GM11168 (cell line): ENCODE measurements at regions not wholly inside any gene's neighbourhood (a gene's known extent, or its start where the extent isn't known, plus 50 kb on each side); places are given as distances from the start of the nearest gene placed in this dataset.

Experiments
- in situ Hi-C: fragments of 300-500 bp; cut with MboI; formaldehyde crosslinking; loops from one replicate; pipeline ENCODE4 v1.12.0; 2022; ENCODE audit warnings: low sequenced_read_pairs; ENCODE audit not compliant: unreplicated experiment

DNA sequence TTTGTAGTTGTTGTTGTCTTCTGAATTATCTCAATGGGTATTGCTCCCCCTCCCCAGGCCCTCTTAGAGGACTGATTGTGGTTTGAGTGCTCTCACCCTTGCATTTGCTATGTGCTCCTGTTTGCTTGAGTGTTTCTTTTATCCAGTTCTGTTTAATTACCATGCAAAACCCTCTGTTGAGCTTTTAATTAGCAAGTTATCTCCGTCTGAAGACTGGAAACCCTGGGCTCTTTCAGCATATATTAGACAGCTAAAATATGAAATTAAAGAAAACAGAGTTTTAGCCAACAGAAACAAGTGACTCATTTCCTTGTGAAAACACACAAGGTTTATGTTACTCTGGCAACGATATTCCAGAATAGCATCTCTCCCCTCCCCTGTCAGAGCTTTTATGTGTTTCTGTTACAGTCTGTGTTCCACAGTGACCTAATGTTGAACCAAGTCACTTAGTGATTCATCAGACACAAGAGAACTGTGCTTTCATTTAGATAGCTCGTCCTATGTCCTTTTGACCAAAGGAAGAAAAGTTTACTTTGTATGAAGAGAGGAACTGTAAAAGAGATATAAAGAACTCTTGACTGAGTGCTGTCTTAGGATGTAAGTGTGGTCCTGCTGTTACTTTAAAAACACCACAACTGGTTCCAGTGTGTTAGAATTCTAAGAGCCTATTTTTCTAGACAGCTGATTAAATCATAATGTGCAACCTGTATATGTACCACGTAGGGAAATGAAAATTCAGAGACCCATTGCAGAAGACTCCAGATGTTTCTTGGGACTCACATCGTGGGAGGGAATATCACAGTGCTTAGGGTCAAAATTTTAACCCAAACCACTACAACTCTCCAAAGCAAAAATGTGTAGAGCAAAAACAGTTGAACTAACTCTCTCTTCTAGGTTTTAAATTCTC, 172.8 kb upstream of the RBMS1 start:
- in situ Hi-C loops = no loop called here

DNA sequence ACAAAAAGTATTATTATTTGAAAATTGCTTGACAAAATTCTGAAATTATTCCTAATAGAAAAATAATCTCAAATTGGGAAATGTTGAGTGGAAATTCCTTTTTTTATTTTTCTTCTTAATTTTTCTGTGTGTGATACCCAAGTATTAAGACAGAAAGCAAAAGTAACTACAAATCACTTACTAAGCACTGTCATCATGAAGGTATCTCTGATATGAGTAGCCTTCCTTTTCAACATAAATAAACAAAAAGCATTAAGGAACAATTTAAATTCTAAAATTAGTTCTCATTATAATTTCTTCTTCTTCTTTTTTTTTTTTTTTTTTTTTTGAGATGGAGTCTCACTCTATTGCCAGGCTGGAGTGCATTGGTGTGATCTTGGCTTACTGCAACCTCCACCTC, 174.2 kb upstream of the RBMS1 start:
- in situ Hi-C loops = no loop called here

DNA sequence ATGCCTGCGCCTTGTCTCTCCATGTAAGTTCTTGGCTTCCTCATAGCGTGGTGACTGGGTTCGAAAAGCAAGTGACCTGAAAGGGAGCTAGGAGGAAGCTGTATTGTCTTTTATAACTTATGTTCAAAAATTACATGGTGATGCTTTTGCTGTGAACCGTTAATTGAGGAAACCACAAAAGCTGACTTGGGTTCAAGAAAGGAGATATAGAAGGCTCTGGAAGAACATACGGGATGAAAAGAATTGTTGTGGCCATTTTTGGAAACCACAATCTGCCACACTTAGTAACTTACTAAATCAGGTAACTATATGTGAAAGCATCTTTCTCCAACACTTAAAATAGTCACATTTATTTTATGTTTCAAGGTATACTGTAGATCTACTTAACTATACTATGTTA, 177.0 kb upstream of the RBMS1 start:
- in situ Hi-C loops = no loop called here

DNA sequence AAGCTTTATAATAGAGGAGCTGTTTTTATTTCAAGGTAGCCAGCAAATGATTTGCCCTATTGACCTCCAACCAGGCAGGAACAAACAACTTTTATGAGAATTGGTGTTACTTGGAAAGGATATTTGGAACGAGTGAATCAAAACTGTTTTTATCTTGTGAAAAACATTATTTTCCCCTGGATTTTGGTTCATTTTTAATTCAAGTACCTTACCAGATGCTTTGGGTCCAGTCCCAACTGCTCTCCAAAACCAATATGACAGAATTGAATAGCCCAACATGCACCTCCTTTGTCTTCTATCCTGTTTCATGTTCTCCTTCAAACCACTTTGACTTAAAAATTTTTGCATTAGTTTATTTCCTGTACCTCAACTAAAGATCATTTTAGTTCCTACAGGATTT, 178.6 kb upstream of the RBMS1 start:
- in situ Hi-C loops = no loop called here

DNA sequence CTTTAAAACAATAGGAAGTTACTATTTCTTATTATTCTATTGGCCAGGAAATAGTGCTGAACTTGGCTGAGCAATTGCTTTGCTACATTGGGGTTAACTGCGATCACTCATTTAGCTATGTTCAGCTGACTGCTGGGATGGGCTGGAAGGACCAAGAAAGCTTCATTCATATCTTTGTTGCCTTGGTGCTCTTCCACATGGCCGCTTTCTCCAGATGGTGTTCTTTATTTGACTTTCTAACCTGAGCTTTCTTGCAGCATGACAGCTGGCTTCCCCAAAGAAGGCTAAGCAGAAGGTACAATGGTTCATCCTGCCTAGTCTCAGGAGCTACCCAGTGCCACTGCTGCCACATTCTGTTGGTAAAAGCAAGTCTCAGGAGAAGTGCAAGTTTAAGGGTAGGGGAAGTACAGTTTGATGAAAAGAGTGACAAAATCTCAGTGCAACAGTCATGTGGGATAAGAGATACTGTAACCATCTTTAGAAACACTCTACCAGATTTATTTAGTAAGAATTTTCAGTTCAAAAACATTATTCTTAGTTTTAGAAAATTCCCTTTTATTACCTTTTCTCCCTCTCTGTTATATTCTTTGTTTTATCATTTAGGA, 180.6 kb upstream of the RBMS1 start:
- in situ Hi-C loops = no loop called here

DNA sequence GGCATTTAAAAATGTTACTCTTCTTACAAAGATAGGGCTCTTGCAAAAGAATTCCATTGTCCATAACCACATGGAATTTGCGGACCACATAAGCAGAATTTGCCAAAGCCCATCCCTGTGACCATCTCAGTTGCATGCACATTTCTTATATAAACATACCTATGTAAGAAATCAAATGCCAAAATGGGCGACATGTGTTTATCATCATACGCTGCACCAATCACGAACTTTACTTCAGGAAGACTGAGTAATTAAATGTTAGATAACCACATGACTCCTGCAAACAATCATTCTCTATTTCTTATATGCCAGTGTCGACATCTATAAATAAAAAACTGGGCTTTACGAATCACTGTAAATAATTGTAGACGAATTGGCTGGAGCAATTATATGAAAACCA, 186.1 kb upstream of the RBMS1 start:
- in situ Hi-C loops = no loop called here

DNA sequence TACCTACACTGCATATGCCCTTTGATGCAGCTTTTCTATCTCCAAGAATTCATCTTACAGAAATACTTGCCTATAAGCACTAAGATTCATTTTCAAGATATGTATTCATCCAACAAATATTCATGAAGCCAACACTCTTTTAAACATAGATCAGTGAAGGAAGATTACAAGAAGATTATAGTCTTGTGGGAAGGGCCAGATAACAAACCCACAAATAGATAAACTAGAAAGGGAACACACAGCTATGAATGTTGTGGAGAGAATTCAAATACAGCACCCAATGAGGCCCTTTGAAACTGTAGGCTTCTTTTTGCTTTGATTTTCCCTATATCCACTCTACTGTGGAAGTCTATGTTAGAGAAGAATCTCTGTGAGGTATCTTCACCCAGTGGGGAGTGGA, 186.7 kb upstream of the RBMS1 start:
- in situ Hi-C loops = no loop called here

DNA sequence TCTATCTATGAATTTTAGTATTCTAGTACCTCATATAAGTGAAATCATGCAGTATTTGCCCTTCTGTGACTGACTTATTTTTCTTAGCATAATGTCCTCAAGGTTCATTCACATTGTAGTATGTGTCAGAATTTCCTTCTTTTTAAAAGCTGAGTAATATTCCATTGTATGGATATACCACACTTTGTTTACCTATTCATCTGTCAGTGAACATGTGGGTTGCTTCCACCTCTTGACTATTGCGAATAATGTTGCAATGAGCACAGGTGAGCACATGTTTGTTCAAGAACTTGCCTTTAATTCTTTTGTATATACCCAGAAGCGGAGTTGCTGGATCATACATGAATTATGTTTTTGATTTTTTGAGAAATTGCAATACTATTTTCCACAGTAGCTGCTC, 187.4 kb upstream of the RBMS1 start:
- in situ Hi-C loops = no loop called here

DNA sequence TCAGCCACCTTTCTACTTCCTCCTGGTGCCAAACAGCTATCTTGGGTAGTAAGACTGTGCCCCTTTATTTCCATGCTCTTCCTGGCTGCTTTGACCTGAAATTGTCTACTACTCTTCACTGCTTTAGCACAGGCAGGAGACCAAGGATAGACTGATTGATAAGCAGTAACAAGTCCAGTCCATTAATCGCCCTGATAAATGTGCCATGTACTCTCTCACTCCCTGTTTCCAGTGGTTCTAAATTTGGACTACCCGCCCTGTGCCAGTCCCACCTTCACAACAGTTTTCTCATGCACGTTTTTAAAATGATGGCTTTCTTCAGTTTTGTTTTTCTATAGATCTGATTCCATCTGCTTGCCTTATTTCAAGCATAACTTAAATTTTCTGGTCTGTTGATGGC, 189.6 kb upstream of the RBMS1 start:
- in situ Hi-C loops = no loop called here

DNA sequence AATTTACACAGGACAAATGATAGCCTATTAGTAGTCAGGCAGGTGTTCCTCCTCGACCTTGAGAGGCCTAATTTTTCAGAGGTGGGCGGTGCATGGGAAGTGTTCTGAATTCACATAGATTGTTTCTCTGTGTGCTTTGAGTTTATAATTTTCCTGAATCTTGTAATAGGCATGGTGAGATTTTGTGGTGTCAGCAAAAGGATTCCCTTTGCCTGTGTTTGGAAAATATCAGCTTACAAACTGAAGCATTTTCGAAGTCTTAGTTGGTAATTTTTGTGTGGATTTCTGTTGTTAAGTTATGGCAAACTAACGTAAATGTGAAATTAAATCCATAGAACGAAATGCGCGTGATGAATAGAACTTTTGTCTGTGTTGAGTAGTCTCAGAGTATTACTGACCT, 194.0 kb upstream of the RBMS1 start:
- in situ Hi-C loops = no loop called here

DNA sequence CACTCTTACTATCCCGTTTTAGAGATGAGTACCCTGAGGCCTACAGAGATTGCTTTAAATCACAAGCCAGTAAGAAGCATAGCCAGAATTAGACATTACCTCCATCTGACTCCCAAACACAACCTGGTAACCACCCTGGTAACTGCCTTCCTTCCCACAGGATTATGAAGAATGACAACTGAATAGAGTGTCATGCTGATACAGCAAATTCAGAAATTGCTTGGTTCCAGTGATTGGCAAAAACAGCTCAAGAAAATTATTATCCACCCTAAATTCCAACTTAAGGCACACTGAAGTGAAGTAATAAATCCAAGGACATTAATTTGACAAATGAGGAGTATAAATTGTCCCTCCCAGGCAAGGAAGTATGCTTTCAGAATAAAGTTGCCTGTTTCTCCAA, 195.8 kb upstream of the RBMS1 start:
- in situ Hi-C loops = no loop called here

DNA sequence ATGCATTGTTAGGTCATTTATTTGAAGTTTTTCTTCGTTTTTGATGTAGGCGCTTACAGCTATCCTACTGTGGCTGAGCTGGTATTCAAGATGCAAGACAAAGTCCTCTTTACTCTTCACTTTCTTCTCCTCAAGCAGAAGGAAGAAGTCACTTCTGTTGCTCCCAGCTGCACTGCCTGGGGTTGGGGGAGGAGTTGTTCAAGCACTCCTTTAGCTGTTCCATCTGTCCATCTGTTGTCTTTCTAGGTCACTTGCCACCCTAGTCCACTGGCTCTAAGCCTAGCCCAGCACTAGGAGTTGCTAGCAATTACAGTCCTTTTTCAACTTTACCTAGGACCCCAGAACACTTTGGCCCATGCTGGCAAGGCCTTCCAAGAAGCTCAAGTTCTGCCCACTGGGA, 200.6 kb upstream of the RBMS1 start:
- in situ Hi-C loops = no loop called here

DNA sequence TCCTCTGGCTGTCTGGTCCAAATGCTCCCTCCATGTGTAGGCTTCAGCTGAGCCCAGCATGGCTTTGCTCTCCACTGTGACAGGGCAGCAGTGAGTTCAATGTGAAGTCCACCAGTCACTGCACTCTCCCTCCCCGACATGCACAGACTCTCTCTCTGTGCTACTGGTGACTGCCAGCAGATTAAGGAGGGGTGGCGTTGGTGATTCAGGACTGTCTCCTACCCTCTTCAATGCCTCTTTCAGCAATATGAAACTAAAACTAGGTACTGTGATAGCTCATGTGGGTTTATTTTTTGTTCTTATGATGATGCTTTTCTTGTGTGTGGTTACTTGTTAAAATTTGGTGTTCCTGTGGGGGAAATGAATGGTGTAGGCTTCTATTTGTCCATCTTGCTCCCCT, 201.0 kb upstream of the RBMS1 start:
- in situ Hi-C loops = no loop called here

DNA sequence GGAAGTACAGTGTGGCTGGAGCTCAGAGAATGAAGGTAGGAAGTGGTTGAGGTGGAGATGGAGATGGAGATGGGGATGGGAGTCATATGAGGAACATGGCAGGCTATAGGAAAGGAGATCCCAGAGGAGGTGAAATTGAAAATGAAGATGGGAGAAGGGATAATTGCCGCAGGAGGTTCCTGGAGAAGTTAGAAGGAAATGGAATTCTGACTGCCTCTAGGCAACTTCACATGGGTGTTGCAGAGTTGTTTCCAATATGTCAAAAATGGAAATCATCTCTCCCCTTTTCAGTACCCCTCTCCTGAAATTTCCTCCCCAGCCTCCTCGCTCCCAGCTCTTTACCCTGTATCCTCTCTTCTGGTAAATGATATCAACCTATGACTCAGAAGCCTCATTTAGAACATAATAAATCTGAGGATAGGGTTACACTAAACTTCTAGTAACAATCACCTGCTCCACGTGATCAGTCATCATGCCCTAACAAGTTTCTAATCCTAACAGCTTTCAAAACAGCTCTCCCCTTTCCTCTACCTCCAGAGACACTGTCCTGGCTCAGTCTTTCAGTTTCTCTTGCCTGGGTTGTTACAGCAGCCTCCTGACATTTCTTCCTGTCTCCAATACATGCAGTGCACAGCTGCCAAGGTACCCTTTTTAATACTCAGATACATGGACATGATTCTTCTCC, 201.9 kb upstream of the RBMS1 start:
- in situ Hi-C loops = no loop called here

DNA sequence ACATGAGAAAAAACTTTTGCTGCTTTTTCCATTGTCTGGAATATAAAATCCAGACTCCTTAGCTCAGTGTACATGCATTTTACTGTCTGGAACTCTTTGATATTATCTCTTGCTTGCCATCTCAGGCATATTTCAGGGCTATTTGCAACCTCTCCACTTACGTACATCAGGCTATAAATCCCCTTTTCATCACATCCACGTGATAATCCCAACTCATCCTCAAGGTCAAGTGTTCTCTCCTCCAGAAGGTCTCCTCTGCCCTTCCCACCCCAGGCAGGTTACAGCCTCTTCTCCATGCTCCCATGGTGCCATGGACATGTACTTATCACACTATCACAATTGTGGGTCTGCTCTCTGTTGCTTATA, 202.5 kb upstream of the RBMS1 start:
- in situ Hi-C loops = no loop called here

DNA sequence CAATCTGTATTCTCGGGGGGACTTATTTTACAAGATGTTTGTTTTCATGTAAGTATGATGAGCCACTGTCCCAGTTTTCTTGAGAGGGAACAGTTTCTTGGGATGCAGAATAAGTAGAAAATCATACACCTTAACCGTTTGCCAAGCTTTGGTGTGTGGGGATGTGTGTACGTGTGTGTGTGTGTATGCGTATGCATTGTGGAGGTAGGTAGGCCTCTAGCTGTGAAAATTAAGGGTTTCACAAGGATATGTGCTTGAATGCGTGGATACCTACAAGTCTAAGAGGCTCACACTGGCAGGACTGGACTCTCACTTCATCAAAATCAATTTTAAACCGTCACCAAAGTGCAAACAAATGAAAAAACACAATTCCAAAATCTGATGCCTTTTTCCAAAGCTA, 204.2 kb upstream of the RBMS1 start:
- in situ Hi-C loops = no loop called here

DNA sequence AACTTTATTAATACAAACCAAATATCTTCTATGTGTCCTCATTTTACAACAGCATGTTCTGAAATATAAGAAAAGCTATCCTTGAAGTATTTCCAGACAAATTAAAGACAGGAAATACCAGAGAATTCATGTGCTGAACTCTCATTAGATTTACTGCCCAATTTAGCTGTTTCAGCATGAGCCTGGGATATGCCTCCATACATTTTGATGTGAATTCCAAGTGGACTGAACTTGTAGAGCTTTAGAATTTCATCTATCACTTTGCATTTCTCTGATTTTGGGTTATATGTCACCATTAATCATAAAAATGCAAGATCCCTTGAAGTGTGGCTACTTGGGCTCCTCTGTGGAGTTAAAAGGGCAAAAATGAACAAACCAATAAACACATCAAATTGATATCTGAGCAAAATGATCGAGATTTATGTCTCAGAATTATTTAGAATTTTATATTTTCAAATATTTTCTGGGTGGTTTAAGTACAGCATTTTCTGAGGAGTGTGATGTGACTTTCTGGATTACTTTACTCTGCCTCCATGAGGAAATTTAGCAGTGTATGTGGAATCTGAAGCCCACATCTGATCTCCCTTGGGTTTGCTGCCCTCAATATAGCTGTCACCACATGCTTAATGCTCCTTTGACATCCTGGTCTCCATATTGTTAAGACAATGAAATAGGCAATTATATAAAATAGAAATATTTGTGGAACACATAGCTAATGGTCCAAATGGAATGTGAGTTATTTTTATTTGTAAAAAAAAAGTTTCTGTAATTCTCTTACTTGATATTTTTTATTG, 206.6 kb upstream of the RBMS1 start:
- in situ Hi-C loops = no loop called here

DNA sequence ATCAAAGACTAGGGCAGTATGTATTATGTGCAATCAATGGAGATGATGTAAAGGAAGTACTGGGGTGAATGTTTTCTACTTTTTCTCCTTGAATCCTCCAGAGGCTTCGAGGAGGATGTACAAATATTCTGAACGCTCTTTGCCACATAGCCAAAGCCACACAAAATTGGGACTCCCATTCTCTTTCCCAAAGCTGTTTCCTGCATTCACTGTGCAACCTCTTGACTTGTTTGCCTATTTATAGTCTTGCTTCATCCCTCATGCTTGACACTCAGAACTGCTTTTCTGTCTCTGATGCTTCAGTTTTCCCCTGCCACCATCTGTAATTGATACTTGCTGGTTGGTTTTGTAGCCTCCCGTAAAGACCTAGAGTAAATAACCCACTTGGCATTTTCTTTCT, 208.2 kb upstream of the RBMS1 start:
- in situ Hi-C loops = no loop called here

DNA sequence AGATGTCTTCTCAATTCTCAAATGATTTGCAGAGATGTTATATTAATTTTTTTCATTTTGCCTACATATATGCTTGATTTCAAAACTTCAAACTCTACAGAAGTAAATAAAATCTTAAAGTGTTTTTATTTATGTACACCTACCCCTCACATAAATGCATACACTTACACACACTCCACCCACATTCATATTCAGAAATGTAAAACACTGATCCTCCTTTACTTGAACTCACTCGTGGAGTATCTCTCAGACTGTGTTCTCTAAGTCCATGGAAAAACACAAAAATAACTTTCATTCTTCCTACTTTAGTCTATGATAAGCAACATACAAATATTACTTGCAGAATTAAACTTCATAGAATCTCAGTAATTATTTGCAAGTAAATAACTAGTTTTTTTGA, 209.1 kb upstream of the RBMS1 start:
- in situ Hi-C loops = no loop called here

DNA sequence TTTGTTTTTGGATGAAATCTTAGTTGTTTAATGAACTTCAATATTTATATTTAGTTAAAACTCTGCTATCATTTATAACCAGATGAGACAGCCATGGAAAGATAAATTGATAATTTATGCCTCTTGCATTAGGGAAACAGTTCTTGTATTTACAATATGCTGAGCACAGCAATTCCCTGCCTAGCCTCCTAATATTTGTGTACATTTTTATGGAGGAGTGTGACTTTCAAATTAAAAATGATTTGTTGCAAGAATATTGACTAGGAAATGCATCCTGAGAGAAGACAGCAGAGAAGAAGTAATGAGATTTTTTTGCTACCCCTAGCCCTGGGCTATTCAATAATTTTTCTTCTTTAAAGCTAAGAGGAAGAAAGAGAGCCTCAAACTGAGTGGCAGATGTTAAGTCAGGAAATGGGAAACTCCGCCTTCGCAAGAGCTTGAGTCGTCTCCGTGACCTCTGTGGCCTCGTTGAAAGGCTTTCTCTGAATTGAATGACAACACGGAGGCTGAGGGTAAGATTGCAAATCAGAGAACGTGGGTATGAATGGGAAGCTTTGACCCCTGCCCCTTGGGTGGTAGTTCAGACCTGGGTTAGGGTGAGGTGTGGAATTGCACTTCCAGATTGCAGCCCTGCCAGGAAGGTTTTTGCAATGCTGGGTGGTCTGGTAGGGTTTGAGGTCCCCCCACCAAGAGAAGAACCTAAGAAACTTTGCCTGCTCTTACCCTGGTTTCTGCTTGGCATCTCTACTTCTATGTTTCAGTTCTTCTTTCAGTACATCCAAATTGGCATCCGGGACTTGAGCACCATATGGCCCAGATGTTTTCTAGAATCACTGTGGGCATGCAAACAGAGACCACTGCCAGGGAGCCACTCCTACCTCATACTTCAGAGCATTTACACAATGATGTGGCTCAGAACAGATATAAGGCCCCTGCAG, 210.3 kb upstream of the RBMS1 start:
- in situ Hi-C loops = no loop called here
